Coronary artery (tissue), 2 donors: ENCODE measurements at regions not wholly inside any gene's neighbourhood (a gene's known extent, or its start where the extent isn't known, plus 50 kb on each side); places are given as distances from the start of the nearest gene placed in this dataset.

Experiments
- DNase-seq: peaks from one replicate; pipeline ENCODE4 v3.0.0-alpha.2; 2017; ENCODE audit warnings: low spot score
- H3K27ac ChIP-seq, 2 donors: fragments of 200-600 bp; sonication (generic); one replicate each; pipeline ENCODE4 v1.5.1; 2016 to 2019
- H3K4me3 ChIP-seq: fragments of 200-600 bp; sonication (generic); 2 replicates; pipeline ENCODE4 v1.5.1; 2016; ENCODE audit warnings: mild to moderate bottlenecking, moderate library complexity
- CTCF ChIP-seq: fragments of 200-600 bp; sonication (generic); IDR thresholded peaks from one replicate; pipeline ENCODE4 v1.5.1; 2019; ENCODE audit warnings: antibody characterized with exemption

GRCh38 chr18:68560128-68560527 is 154.8 kb downstream of the TMX3 start:
- no peak overlapping the region for H3K27ac ChIP-seq
- no peak for TF ChIP-seq CTCF
- DNase-seq: no peak
- no peak overlapping the region for H3K4me3 ChIP-seq

DNA sequence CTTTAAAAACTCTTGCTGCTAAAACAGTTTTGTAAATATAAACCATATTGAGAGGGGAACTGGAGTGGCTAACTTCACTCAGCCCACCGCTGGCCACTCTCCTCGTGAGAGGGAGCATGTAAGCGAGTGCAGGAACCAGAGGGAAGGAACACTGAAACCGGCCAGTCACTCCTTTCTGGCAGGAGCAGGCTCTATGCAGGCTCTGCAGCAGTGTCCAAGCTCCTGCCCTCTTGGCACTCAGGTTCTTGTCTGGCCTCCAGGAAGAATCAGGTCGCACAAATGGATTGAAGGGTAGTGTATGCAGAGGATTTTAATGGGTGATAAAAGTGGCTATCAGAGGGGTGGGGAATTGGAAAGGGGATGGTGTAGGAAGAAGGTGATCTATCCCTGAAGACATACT is 157.7 kb downstream of the TMX3 start:
- Histone ChIP-seq H3K4me3 (no peak overlapping the region), H3K27ac (no peak overlapping the region)
- no peak for DNase-seq
- no peak for TF ChIP-seq CTCF

GRCh38 chr18:68555879-68556301 is 159.0 kb downstream of the TMX3 start:
- no peak overlapping the region for H3K4me3 ChIP-seq
- TF ChIP-seq CTCF: no peak
- no peak overlapping the region for H3K27ac ChIP-seq
- no peak for DNase-seq

- Histone ChIP-seq H3K4me3 (no peak overlapping the region), H3K27ac (no peak overlapping the region)
- TF ChIP-seq CTCF: no peak
- DNase-seq: no peak
These were observed 165.7 kb downstream of the TMX3 start for GRCh38 chr18:68548904-68549870.

DNA sequence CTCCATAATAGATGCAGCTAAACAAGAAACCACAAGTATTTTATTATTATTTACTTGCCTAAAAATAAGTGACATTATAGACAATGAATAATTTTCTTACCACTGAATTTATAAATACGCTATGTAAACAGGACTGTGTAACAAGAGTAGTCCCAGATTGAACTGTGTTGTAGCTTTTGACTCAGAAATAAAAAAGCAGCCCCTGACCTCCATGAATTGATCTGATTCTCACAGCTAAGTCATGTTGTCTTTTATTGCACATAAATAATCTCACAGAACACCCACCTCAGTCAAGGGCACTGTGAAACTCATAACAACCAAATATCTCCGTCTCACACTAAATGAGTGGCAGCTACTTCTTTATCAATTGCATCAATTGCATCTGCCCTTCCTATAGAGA is 171.6 kb downstream of the TMX3 start:
- TF ChIP-seq CTCF: no peak
- Histone ChIP-seq H3K4me3 (no peak overlapping the region), H3K27ac (no peak overlapping the region)
- no peak for DNase-seq

- Histone ChIP-seq H3K4me3 (no peak overlapping the region), H3K27ac (no peak overlapping the region)
- TF ChIP-seq CTCF: no peak
- DNase-seq: no peak
These were observed 172.1 kb downstream of the TMX3 start for GRCh38 chr18:68542846-68543245.

- TF ChIP-seq CTCF: no peak
These were observed 181.3 kb downstream of the TMX3 start for GRCh38 chr18:68533641-68534040.

More at GRCh38 chr18:68533641-68534040, 181.3 kb downstream of the TMX3 start:
- no peak for DNase-seq
- Histone ChIP-seq H3K4me3 (no peak overlapping the region), H3K27ac (no peak overlapping the region)
